CD14-positive monocyte (primary cell): ENCODE measurements at regions not wholly inside any gene's neighbourhood (a gene's known extent, or its start where the extent isn't known, plus 50 kb on each side); places are given as distances from the start of the nearest gene placed in this dataset.
"Not testable (repeated sequence)": the region's sequence is repeated elsewhere in the genome, so short reads cannot be mapped to it uniquely, and the experiment has no call there.

Experiments used
- DNase-seq, 3 donors: peaks; one replicate each; pipeline ENCODE4 v3.0.0-alpha.2; 2011 to 2022
- H2AFZ ChIP-seq: 2 replicates; pipeline ENCODE4 v1.6.0; 2012; ENCODE audit warnings: mild to moderate bottlenecking, low read depth, low read length, inconsistent platforms; ENCODE audit not compliant: insufficient read depth, poor library complexity, severe bottlenecking
- H3K27ac ChIP-seq, 2 donors: 1 replicate in 1 of 2; 2 replicates in 1 of 2; pipeline ENCODE4 v1.5.1; 2012 to 2013; ENCODE audit warnings: low read length in 2 of 2, control low read depth in 1 of 2, inconsistent platforms in 1 of 2, low read depth in 1 of 2, mild to moderate bottlenecking in 1 of 2
- H3K27me3 ChIP-seq, 2 donors: one replicate each; pipeline versions ENCODE4 v1.6.0 to v1.6.1; 2011 to 2013; ENCODE audit warnings: low read length in 2 of 2; ENCODE audit not compliant: control insufficient read depth in 2 of 2, insufficient read depth in 2 of 2
- H3K36me3 ChIP-seq, 2 donors: replicated peaks in 1 of 2; 1 replicate in 1 of 2; 2 replicates in 1 of 2; pipeline versions ENCODE4 v1.5.1 to v1.6.1; 2012 to 2013; ENCODE audit warnings: low read length in 2 of 2, control low read depth in 1 of 2, inconsistent platforms in 1 of 2, mild to moderate bottlenecking in 1 of 2; ENCODE audit not compliant: insufficient read depth in 2 of 2, control insufficient read depth in 1 of 2
- H3K4me1 ChIP-seq, 2 donors: 1 replicate in 1 of 2; 2 replicates in 1 of 2; pipeline versions ENCODE4 v1.5.1 to v1.6.1; 2012 to 2013; ENCODE audit warnings: low read length in 2 of 2, control low read depth in 1 of 2, inconsistent platforms in 1 of 2, mild to moderate bottlenecking in 1 of 2, moderate library complexity in 1 of 2; ENCODE audit not compliant: insufficient read depth in 2 of 2, control insufficient read depth in 1 of 2
- H3K4me2 ChIP-seq: replicated peaks from 2 replicates; pipeline ENCODE3; 2012; ENCODE audit warnings: low read length, moderate library complexity, mild to moderate bottlenecking; ENCODE audit not compliant: poor library complexity, severe bottlenecking; ENCODE audit errors: extremely low read depth
- H3K4me3 ChIP-seq, 3 experiments: fragments of 200-600 bp in 1 of 3; sonication (generic) in 1 of 3; replicated peaks in 1 of 3; 1 replicate in 2 of 3; 2 replicates in 1 of 3; pipeline ENCODE4 v1.5.1; 2011 to 2013; ENCODE audit warnings: low read length in 3 of 3, mild to moderate bottlenecking in 3 of 3, control low read depth in 2 of 3, low read depth in 2 of 3, inconsistent platforms in 1 of 3, moderate library complexity in 1 of 3
- H3K79me2 ChIP-seq: 2 replicates; pipeline ENCODE4 v1.6.0; 2012; ENCODE audit warnings: mild to moderate bottlenecking, control low read depth, inconsistent platforms, low read length, moderate library complexity; ENCODE audit not compliant: insufficient read depth
- H3K9ac ChIP-seq: 2 replicates; pipeline ENCODE4 v1.6.0; 2017; ENCODE audit warnings: low read length, mild to moderate bottlenecking; ENCODE audit not compliant: insufficient read depth, poor library complexity, severe bottlenecking
- H3K9me3 ChIP-seq, 2 donors: replicated peaks in 1 of 2; 1 replicate in 1 of 2; 2 replicates in 1 of 2; pipeline versions ENCODE4 v1.5.1 to v1.6.1; 2012 to 2013; ENCODE audit warnings: low read length in 2 of 2, control low read depth in 1 of 2; ENCODE audit not compliant: control insufficient read depth in 1 of 2, insufficient read depth in 1 of 2
- H4K20me1 ChIP-seq: 2 replicates; pipeline ENCODE4 v1.6.0; 2012; ENCODE audit warnings: mild to moderate bottlenecking, low read length, control low read depth, moderate library complexity; ENCODE audit not compliant: insufficient read depth
- H3K27ac Mint-ChIP-seq, 7 donors: one replicate each; pipeline ENCODE4 v1.8.0; 2020; ENCODE audit warnings: mild to moderate bottlenecking in 7 of 7, mixed read lengths in 7 of 7, moderate library complexity in 6 of 7, inconsistent platforms in 2 of 7
- H3K27me3 Mint-ChIP-seq, 3 donors: one replicate each; pipeline ENCODE4 v1.8.0; 2021 to 2022; ENCODE audit warnings: low read depth in 3 of 3, mild to moderate bottlenecking in 3 of 3, mixed read lengths in 3 of 3, moderate library complexity in 3 of 3, inconsistent platforms in 1 of 3
- H3K36me3 Mint-ChIP-seq, 2 donors: one replicate each; pipeline ENCODE4 v1.8.0; 2020; ENCODE audit warnings: mixed read lengths in 2 of 2, inconsistent platforms in 1 of 2, mild to moderate bottlenecking in 1 of 2
- H3K4me1 Mint-ChIP-seq: one replicate; pipeline ENCODE4 v1.8.0; 2020; ENCODE audit warnings: mild to moderate bottlenecking, mixed read lengths
- H3K4me3 Mint-ChIP-seq, 2 donors: one replicate each; pipeline ENCODE4 v1.8.0; 2020; ENCODE audit warnings: mild to moderate bottlenecking in 2 of 2, mixed read lengths in 2 of 2, moderate library complexity in 1 of 2
- H3K9me3 Mint-ChIP-seq, 7 donors: one replicate each; pipeline ENCODE4 v1.8.0; 2020 to 2022; ENCODE audit warnings: mixed read lengths in 7 of 7, mild to moderate bottlenecking in 6 of 7, moderate library complexity in 6 of 7, inconsistent platforms in 2 of 7
- CTCF ChIP-seq: fragments of 200-600 bp; IDR thresholded peaks from one replicate; pipeline ENCODE4 v1.8.0; 2022; ENCODE audit warnings: antibody characterized with exemption, mild to moderate bottlenecking
- WGBS: methylation state at CpG from one replicate; pipeline ENCODE4 v1.1.5; 2013; ENCODE audit warnings: missing lambda C conversion rate; ENCODE audit not compliant: insufficient coverage; 5-methylcytosine and 5-hydroxymethylcytosine counted together
- intact Hi-C, 2 donors: fragments of 100-400 bp; cut with micrococcal nuclease; formaldehyde crosslinking; loops; one replicate each; pipeline versions ENCODE4 v1.15.0 to v1.15.1; 2023

GRCh38 chr6:74346936-74347535 lies 651.0 kb downstream of the CD109 start:
- H3K27ac Mint-ChIP-seq: no peak overlapping the region
- Histone ChIP-seq H3K27me3 (no peaks in the 10 kb centered on the region), H3K9ac (no peak overlapping the region), H2AFZ (no peak overlapping the region), H3K27ac (no peak overlapping the region), H4K20me1 (no peaks in the 10 kb centered on the region), H3K79me2 (no peaks in the 10 kb centered on the region), H3K9me3 (no peaks in the 10 kb centered on the region), H3K4me3 (no peak overlapping the region), H3K36me3 (no peaks in the 10 kb centered on the region), H3K4me1 (no peaks in the 10 kb centered on the region), H3K4me2 (no peak overlapping the region)
- H3K27me3 Mint-ChIP-seq: no peaks in the 10 kb centered on the region
- no peaks in the 10 kb centered on the region for H3K36me3 Mint-ChIP-seq
- no peaks in the 10 kb centered on the region for H3K9me3 Mint-ChIP-seq
- TF ChIP-seq CTCF: no peak
- intact Hi-C loops: no loop called here
- no peak overlapping the region for H3K4me3 Mint-ChIP-seq
- WGBS: 81% methylated on average over 2 of the region's 4 CpGs
- no peaks in the 10 kb centered on the region for H3K4me1 Mint-ChIP-seq
- no peak for DNase-seq

GRCh38 chr6:74343804-74344203 lies 647.8 kb downstream of the CD109 start:
- H3K27ac Mint-ChIP-seq: no peak overlapping the region
- Histone ChIP-seq H3K36me3 (no peaks in the 10 kb centered on the region), H3K27me3 (no peaks in the 10 kb centered on the region), H3K4me1 (no peaks in the 10 kb centered on the region), H3K9me3 (no peaks in the 10 kb centered on the region), H3K4me2 (no peak overlapping the region), H3K27ac (no peak overlapping the region), H3K79me2 (no peaks in the 10 kb centered on the region), H3K4me3 (no peak overlapping the region), H2AFZ (no peak overlapping the region), H3K9ac (no peak overlapping the region), H4K20me1 (no peaks in the 10 kb centered on the region)
- intact Hi-C loops: no loop called here
- H3K9me3 Mint-ChIP-seq: peaks cover 0 to 3% (median 0%) of the 10 kb centered on the region in 7 donors
- no peak overlapping the region for H3K4me3 Mint-ChIP-seq
- DNase-seq: no peak
- no peaks in the 10 kb centered on the region for H3K4me1 Mint-ChIP-seq
- H3K36me3 Mint-ChIP-seq: no peaks in the 10 kb centered on the region
- TF ChIP-seq CTCF: no peak
- no CpG with 5 or more reads among the region's 3 CpGs for WGBS
- no peaks in the 10 kb centered on the region for H3K27me3 Mint-ChIP-seq

DNA sequence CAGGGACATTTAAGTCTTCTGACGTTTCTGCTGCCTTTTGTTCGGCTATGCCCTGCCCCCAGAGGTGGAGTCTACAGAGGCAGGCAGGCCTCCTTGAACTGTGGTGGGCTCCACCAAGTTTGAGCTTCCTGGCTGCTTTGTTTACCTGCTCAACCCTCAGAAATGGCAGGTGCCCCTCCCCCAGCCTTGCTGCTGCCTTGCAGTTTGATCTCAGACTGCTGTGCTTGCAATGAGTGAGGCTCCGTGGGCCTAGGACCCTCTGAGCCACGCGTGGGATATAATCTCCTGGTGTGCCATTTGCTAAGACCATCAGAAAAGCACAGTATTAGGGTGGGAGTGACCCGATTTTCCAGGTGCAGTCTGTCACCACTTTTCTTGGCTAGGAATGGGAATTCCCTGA lies 647.3 kb downstream of the CD109 start:
- H3K4me1 ChIP-seq, H3K36me3 Mint-ChIP-seq, H2AFZ ChIP-seq, H3K4me3 ChIP-seq, H3K4me1 Mint-ChIP-seq, H3K79me2 ChIP-seq, intact Hi-C loops, H3K27me3 ChIP-seq, H3K36me3 ChIP-seq, H3K27me3 Mint-ChIP-seq, H3K4me3 Mint-ChIP-seq, DNase-seq, H3K27ac ChIP-seq, H3K4me2 ChIP-seq, H3K9ac ChIP-seq, H4K20me1 ChIP-seq, H3K9me3 ChIP-seq, H3K9me3 Mint-ChIP-seq, H3K27ac Mint-ChIP-seq: not testable (repeated sequence)
- 90% methylated on average over 6 of the region's 6 CpGs for WGBS
